ENCODE measurements at regions not wholly inside any gene's neighbourhood (a gene's known extent, or its start where the extent isn't known, plus 50 kb on each side); places are given as distances from the start of the nearest gene placed in this dataset.

- Histone ChIP-seq H3K27me3 (ENCODE audit: control insufficient read depth, insufficient read depth, low read length) (no peaks in the 10 kb centered on the region), H3K4me1 (ENCODE audit: control insufficient read depth, insufficient read depth, low read length) (peaks cover 10% of the 10 kb centered on the region), H3K27ac (ENCODE audit: low read length) (peak overlapping the region; percentile 93), H3K4me3 (ENCODE audit: low read length) (no peak overlapping the region), H3K9me3 (replicated peaks; ENCODE audit: control insufficient read depth, low read depth, low read length) (peaks cover 4% of the 10 kb centered on the region), H3K36me3 (ENCODE audit: control insufficient read depth, insufficient read depth, low read length) (no peaks in the 10 kb centered on the region)
- peak; percentile 92 for DNase-seq
- no CpG with 5 or more reads among the region's 3 CpGs for whole genome bisulfite sequencing (ENCODE audit: insufficient coverage)
These were observed 547.1 kb upstream of the ZEB2 start for GRCh38 chr2:145066856-145067548.

- H3K27ac ChIP-seq (ENCODE audit: low read length), result peak overlapping the region; percentile 93
These were observed 546.3 kb upstream of the ZEB2 start for GRCh38 chr2:145066151-145066661.

GRCh38 chr2:145065342-145065741 is 545.4 kb upstream of the ZEB2 start:
- peak; percentile 54 for DNase-seq
- H3K27me3 ChIP-seq (ENCODE audit: control insufficient read depth, insufficient read depth, low read length), result no peaks in the 10 kb centered on the region
- H3K4me3 ChIP-seq (ENCODE audit: low read length), result no peak overlapping the region
- H3K36me3 ChIP-seq (ENCODE audit: control insufficient read depth, insufficient read depth, low read length), result no peaks in the 10 kb centered on the region
- no CpG with 5 or more reads among the region's 1 CpG for WGBS (ENCODE audit: insufficient coverage)
- peaks cover 10% of the 10 kb centered on the region for H3K4me1 ChIP-seq (ENCODE audit: control insufficient read depth, insufficient read depth, low read length)
- peak overlapping the region; percentile 93 for H3K27ac ChIP-seq (ENCODE audit: low read length)
- H3K9me3 ChIP-seq (replicated peaks; ENCODE audit: control insufficient read depth, low read depth, low read length), result peaks cover 4% of the 10 kb centered on the region

More at GRCh38 chr2:145066151-145066661, 546.3 kb upstream of the ZEB2 start:
- Histone ChIP-seq H3K9me3 (replicated peaks; ENCODE audit: control insufficient read depth, low read depth, low read length) (peaks cover 4% of the 10 kb centered on the region), H3K4me3 (ENCODE audit: low read length) (no peak overlapping the region), H3K4me1 (ENCODE audit: control insufficient read depth, insufficient read depth, low read length) (peaks cover 10% of the 10 kb centered on the region), H3K27me3 (ENCODE audit: control insufficient read depth, insufficient read depth, low read length) (no peaks in the 10 kb centered on the region), H3K36me3 (ENCODE audit: control insufficient read depth, insufficient read depth, low read length) (no peaks in the 10 kb centered on the region)
- WGBS (ENCODE audit: insufficient coverage), result 18% methylated on average over 2 of the region's 4 CpGs
- peak; percentile 78 for DNase-seq

- Histone ChIP-seq H3K27me3 (ENCODE audit: control insufficient read depth, insufficient read depth, low read length) (no peaks in the 10 kb centered on the region), H3K27ac (ENCODE audit: low read length) (no peak overlapping the region), H3K36me3 (ENCODE audit: control insufficient read depth, insufficient read depth, low read length) (no peaks in the 10 kb centered on the region), H3K4me3 (ENCODE audit: low read length) (no peak overlapping the region), H3K4me1 (ENCODE audit: control insufficient read depth, insufficient read depth, low read length) (peaks cover 10% of the 10 kb centered on the region), H3K9me3 (replicated peaks; ENCODE audit: control insufficient read depth, low read depth, low read length) (peaks cover under 1% of the 10 kb centered on the region)
- DNase-seq, result no peak
- WGBS (ENCODE audit: insufficient coverage), result no CpG with 5 or more reads among the region's 1 CpG
These were observed 544.6 kb upstream of the ZEB2 start for GRCh38 chr2:145064511-145064910.

GRCh38 chr2:145060876-145061275 is 541.0 kb upstream of the ZEB2 start:
- 83% methylated on average over 1 of the region's 3 CpGs for WGBS (ENCODE audit: insufficient coverage)
- H3K27me3 ChIP-seq (ENCODE audit: control insufficient read depth, insufficient read depth, low read length), result no peaks in the 10 kb centered on the region
- no peaks in the 10 kb centered on the region for H3K36me3 ChIP-seq (ENCODE audit: control insufficient read depth, insufficient read depth, low read length)
- H3K9me3 ChIP-seq (replicated peaks; ENCODE audit: control insufficient read depth, low read depth, low read length), result no peaks in the 10 kb centered on the region
- H3K4me1 ChIP-seq (ENCODE audit: control insufficient read depth, insufficient read depth, low read length), result no peaks in the 10 kb centered on the region
- no peak overlapping the region for H3K4me3 ChIP-seq (ENCODE audit: low read length)
- DNase-seq, result no peak
- H3K27ac ChIP-seq (ENCODE audit: low read length), result no peak overlapping the region

- Histone ChIP-seq H3K27ac (ENCODE audit: low read length) (no peak overlapping the region), H3K4me1 (ENCODE audit: control insufficient read depth, insufficient read depth, low read length) (no peaks in the 10 kb centered on the region), H3K27me3 (ENCODE audit: control insufficient read depth, insufficient read depth, low read length) (no peaks in the 10 kb centered on the region), H3K4me3 (ENCODE audit: low read length) (no peak overlapping the region), H3K9me3 (replicated peaks; ENCODE audit: control insufficient read depth, low read depth, low read length) (no peaks in the 10 kb centered on the region), H3K36me3 (ENCODE audit: control insufficient read depth, insufficient read depth, low read length) (no peaks in the 10 kb centered on the region)
- no peak for DNase-seq
- WGBS (ENCODE audit: insufficient coverage), result no CpG with 5 or more reads among the region's 2 CpGs
These were observed 540.0 kb upstream of the ZEB2 start for GRCh38 chr2:145059914-145060313.

- Histone ChIP-seq H3K4me1 (ENCODE audit: control insufficient read depth, insufficient read depth, low read length) (no peaks in the 10 kb centered on the region), H3K4me3 (ENCODE audit: low read length) (no peak overlapping the region), H3K27me3 (ENCODE audit: control insufficient read depth, insufficient read depth, low read length) (no peaks in the 10 kb centered on the region), H3K27ac (ENCODE audit: low read length) (no peak overlapping the region), H3K9me3 (replicated peaks; ENCODE audit: control insufficient read depth, low read depth, low read length) (no peaks in the 10 kb centered on the region), H3K36me3 (ENCODE audit: control insufficient read depth, insufficient read depth, low read length) (no peaks in the 10 kb centered on the region)
- no peak for DNase-seq
- WGBS (ENCODE audit: insufficient coverage), result 100% methylated on average over 1 of the region's 1 CpG
These were observed 539.4 kb upstream of the ZEB2 start for GRCh38 chr2:145059343-145059742.

- WGBS (ENCODE audit: insufficient coverage), result no CpG with 5 or more reads among the region's 1 CpG
- no peaks in the 10 kb centered on the region for H3K27me3 ChIP-seq (ENCODE audit: control insufficient read depth, insufficient read depth, low read length)
- no peak overlapping the region for H3K27ac ChIP-seq (ENCODE audit: low read length)
- no peaks in the 10 kb centered on the region for H3K4me1 ChIP-seq (ENCODE audit: control insufficient read depth, insufficient read depth, low read length)
- H3K36me3 ChIP-seq (ENCODE audit: control insufficient read depth, insufficient read depth, low read length), result no peaks in the 10 kb centered on the region
- H3K9me3 ChIP-seq (replicated peaks; ENCODE audit: control insufficient read depth, low read depth, low read length), result no peaks in the 10 kb centered on the region
- no peak for DNase-seq
- no peak overlapping the region for H3K4me3 ChIP-seq (ENCODE audit: low read length)
These were observed 538.5 kb upstream of the ZEB2 start for GRCh38 chr2:145058457-145058856.

- no peak for DNase-seq
These were observed 535.7 kb upstream of the ZEB2 start for GRCh38 chr2:145055651-145056050.

GRCh38 chr2:145050134-145050533 is 530.2 kb upstream of the ZEB2 start:
- H3K9me3 ChIP-seq (replicated peaks; ENCODE audit: control insufficient read depth, low read depth, low read length), result no peaks in the 10 kb centered on the region
- H3K4me3 ChIP-seq (ENCODE audit: low read length), result no peak overlapping the region
- H3K4me1 ChIP-seq (ENCODE audit: control insufficient read depth, insufficient read depth, low read length), result no peaks in the 10 kb centered on the region
- H3K36me3 ChIP-seq (ENCODE audit: control insufficient read depth, insufficient read depth, low read length), result no peaks in the 10 kb centered on the region
- H3K27ac ChIP-seq (ENCODE audit: low read length), result no peak overlapping the region
- H3K27me3 ChIP-seq (ENCODE audit: control insufficient read depth, insufficient read depth, low read length), result no peaks in the 10 kb centered on the region
- no CpG with 5 or more reads among the region's 2 CpGs for WGBS (ENCODE audit: insufficient coverage)
- DNase-seq, result no peak

More at GRCh38 chr2:145055651-145056050, 535.7 kb upstream of the ZEB2 start:
- H3K9me3 ChIP-seq (replicated peaks; ENCODE audit: control insufficient read depth, low read depth, low read length), result no peaks in the 10 kb centered on the region
- no peak overlapping the region for H3K27ac ChIP-seq (ENCODE audit: low read length)
- H3K27me3 ChIP-seq (ENCODE audit: control insufficient read depth, insufficient read depth, low read length), result no peaks in the 10 kb centered on the region
- H3K36me3 ChIP-seq (ENCODE audit: control insufficient read depth, insufficient read depth, low read length), result no peaks in the 10 kb centered on the region
- no peak overlapping the region for H3K4me3 ChIP-seq (ENCODE audit: low read length)
- no peaks in the 10 kb centered on the region for H3K4me1 ChIP-seq (ENCODE audit: control insufficient read depth, insufficient read depth, low read length)

All from muscle of leg (tissue), 3 donors.